Keratinocyte (primary cell): ENCODE measurements at regions not wholly inside any gene's neighbourhood (a gene's known extent, or its start where the extent isn't known, plus 50 kb on each side); places are given as distances from the start of the nearest gene placed in this dataset.

Experiments
- DNase-seq: peaks from one replicate; pipeline ENCODE4 v3.0.0-alpha.2; 2011; ENCODE audit warnings: low read depth, missing footprints, low spot score
- FAIRE-seq: peaks from 2 replicates; lab custom pipeline; 2011; peaks lifted over from hg19 to GRCh38; lab: Jason Lieb, UNC
- H2AFZ ChIP-seq: 2 replicates; pipeline ENCODE4 v1.6.0; 2012; ENCODE audit warnings: low read length, control low read depth, inconsistent platforms; ENCODE audit not compliant: control insufficient read depth
- H3K27ac ChIP-seq: 2 replicates; pipeline ENCODE4 v1.5.1; 2011; ENCODE audit warnings: low read length; ENCODE audit not compliant: control insufficient read depth, insufficient read depth
- H3K27me3 ChIP-seq: 3 replicates; pipeline ENCODE4 v1.6.0; 2011; ENCODE audit warnings: low read length; ENCODE audit not compliant: control insufficient read depth, insufficient read depth; ENCODE audit errors: extremely low read depth
- H3K36me3 ChIP-seq, 2 experiments: 2 replicates in 1 of 2; 3 replicates in 1 of 2; pipeline ENCODE4 v1.5.1; 2011; ENCODE audit warnings: low read length in 2 of 2, mild to moderate bottlenecking in 1 of 2; ENCODE audit not compliant: control insufficient read depth in 2 of 2, insufficient read depth in 2 of 2; ENCODE audit errors: extremely low read depth in 1 of 2
- H3K4me1 ChIP-seq: 3 replicates; pipeline ENCODE4 v1.5.1; 2011; ENCODE audit warnings: low read length; ENCODE audit not compliant: control insufficient read depth, insufficient read depth; ENCODE audit errors: extremely low read depth
- H3K4me2 ChIP-seq: 3 replicates; pipeline ENCODE4 v1.6.0; 2011; ENCODE audit warnings: low read depth, low read length; ENCODE audit not compliant: control insufficient read depth, insufficient read depth; ENCODE audit errors: extremely low read depth
- H3K4me3 ChIP-seq, 3 experiments: fragments of 200-600 bp in 1 of 3; sonication (generic) in 1 of 3; 2 replicates in 2 of 3; 3 replicates in 1 of 3; pipeline ENCODE4 v1.5.1; 2011 to 2016; ENCODE audit warnings: low read length in 3 of 3, mild to moderate bottlenecking in 3 of 3, control low read depth in 2 of 3, inconsistent platforms in 1 of 3, low read depth in 1 of 3, mixed read lengths in 1 of 3, mixed run types in 1 of 3, moderate library complexity in 1 of 3; ENCODE audit not compliant: control insufficient read depth in 2 of 3, insufficient read depth in 2 of 3; ENCODE audit errors: extremely low read depth in 1 of 3
- H3K79me2 ChIP-seq: 2 replicates; pipeline ENCODE4 v1.6.0; 2012; ENCODE audit warnings: low read length; ENCODE audit not compliant: control insufficient read depth, insufficient read depth
- H3K9ac ChIP-seq: 3 replicates; pipeline ENCODE4 v1.6.0; 2011; ENCODE audit warnings: low read length; ENCODE audit not compliant: control insufficient read depth, insufficient read depth; ENCODE audit errors: extremely low read depth
- H3K9me1 ChIP-seq: 3 replicates; pipeline ENCODE4 v1.6.0; 2011; ENCODE audit warnings: low read length; ENCODE audit not compliant: control insufficient read depth, insufficient read depth; ENCODE audit errors: extremely low read depth
- H3K9me3 ChIP-seq: 2 replicates; pipeline ENCODE4 v1.5.1; 2012; ENCODE audit warnings: low read depth, low read length; ENCODE audit not compliant: control insufficient read depth
- H4K20me1 ChIP-seq: 3 replicates; pipeline ENCODE4 v1.6.0; 2011; ENCODE audit warnings: low read length; ENCODE audit not compliant: control insufficient read depth, insufficient read depth; ENCODE audit errors: extremely low read depth
- EZH2 ChIP-seq: IDR thresholded peaks from one replicate; pipeline ENCODE4 v1.6.1; 2012; ENCODE audit warnings: inconsistent platforms, mild to moderate bottlenecking, low read length, moderate library complexity
- dilution Hi-C: fragments of 300-500 bp; cut with MboI; formaldehyde crosslinking; loops from one replicate; pipeline ENCODE4 v1.7.0; 2020; ENCODE audit warnings: low sequenced_read_pairs; ENCODE audit not compliant: extremely low pct_ligation_motif_present
- TF ChIP-seq, protein P1 (sequence below), 3 experiments: IDR thresholded peaks in 1 of 3; conservative IDR thresholded peaks in 1 of 3; optimal IDR thresholded peaks in 1 of 3; 2 replicates in 2 of 3; 3 replicates in 1 of 3; pipeline versions ENCODE3 to v1.5.1; 2011; ENCODE audit warnings: low read length in 3 of 3, mild to moderate bottlenecking in 3 of 3, moderate library complexity in 2 of 3, control low read depth in 1 of 3, inconsistent platforms in 1 of 3; ENCODE audit not compliant: insufficient read depth in 2 of 3; ENCODE audit errors: extremely low read depth in 1 of 3

DNA sequence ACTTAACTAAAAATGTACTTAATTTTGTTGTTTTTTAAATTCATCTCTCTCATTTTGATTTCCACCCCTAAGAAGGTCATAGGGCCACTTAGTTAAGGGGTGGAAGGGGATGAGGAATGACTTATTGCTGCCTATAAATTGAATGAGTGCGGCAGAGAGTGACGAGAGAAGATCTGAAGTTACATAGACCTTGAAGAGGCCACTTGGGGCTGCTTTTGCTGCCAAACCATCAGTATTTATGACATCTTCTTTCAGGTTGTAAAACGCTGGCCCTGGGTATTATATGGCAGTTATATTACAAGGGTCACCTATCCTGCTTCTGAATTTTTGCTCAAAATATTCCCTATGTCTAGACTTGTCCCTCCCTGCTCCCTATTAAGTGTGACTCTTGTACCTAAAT lies 119.6 kb upstream of the RIMS1 start:
- H3K9me1 ChIP-seq = no peaks in the 10 kb centered on the region
- DNase-seq (no peak), FAIRE-seq (no peak)
- no peak overlapping the region for H3K9ac ChIP-seq
- H3K4me2 ChIP-seq = no peak overlapping the region
- no peaks in the 10 kb centered on the region for H3K79me2 ChIP-seq
- H3K4me1 ChIP-seq = no peaks in the 10 kb centered on the region
- no peaks in the 10 kb centered on the region for H3K9me3 ChIP-seq
- no peaks in the 10 kb centered on the region for H4K20me1 ChIP-seq
- no peaks in the 10 kb centered on the region for H3K36me3 ChIP-seq
- H3K27me3 ChIP-seq = no peaks in the 10 kb centered on the region
- no peak overlapping the region for H3K27ac ChIP-seq
- no peak overlapping the region for H3K4me3 ChIP-seq
- dilution Hi-C loops = no loop called here
- no peak for TF ChIP-seq EZH2
- TF ChIP-seq, protein P1, sequence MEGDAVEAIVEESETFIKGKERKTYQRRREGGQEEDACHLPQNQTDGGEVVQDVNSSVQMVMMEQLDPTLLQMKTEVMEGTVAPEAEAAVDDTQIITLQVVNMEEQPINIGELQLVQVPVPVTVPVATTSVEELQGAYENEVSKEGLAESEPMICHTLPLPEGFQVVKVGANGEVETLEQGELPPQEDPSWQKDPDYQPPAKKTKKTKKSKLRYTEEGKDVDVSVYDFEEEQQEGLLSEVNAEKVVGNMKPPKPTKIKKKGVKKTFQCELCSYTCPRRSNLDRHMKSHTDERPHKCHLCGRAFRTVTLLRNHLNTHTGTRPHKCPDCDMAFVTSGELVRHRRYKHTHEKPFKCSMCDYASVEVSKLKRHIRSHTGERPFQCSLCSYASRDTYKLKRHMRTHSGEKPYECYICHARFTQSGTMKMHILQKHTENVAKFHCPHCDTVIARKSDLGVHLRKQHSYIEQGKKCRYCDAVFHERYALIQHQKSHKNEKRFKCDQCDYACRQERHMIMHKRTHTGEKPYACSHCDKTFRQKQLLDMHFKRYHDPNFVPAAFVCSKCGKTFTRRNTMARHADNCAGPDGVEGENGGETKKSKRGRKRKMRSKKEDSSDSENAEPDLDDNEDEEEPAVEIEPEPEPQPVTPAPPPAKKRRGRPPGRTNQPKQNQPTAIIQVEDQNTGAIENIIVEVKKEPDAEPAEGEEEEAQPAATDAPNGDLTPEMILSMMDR (optimal IDR thresholded peaks at IDR 0.05 in 1 of 3, IDR thresholded peaks at IDR 0.05 in 1 of 3, conservative IDR thresholded peaks at IDR 0.05 in 1 of 3; ENCODE audit: extremely low read depth in 1 of 3, insufficient read depth in 2 of 3, low read length in 3 of 3) = no peak
- no peak overlapping the region for H2AFZ ChIP-seq

DNA sequence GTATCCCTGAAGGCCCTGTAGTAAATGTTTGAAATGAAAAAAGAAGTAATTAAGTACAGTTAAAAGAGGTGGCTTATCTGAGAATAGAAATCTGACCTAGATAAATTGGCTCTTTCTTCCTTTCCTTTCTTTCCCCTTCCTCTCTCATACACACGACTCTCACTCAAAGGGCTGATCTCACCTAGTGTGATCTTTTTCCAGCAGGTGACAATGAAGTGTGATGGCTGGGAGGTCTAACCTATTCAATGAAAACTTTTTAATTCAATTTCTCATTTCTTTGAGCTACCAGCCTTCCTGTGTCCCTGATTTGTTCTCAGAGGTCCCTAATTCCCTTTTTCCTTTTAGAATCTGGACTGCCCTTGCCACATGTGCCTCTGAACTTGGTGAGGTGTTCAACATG lies 118.0 kb upstream of the RIMS1 start:
- no peak overlapping the region for H3K27ac ChIP-seq
- no peak overlapping the region for H3K4me3 ChIP-seq
- H3K9me1 ChIP-seq = no peaks in the 10 kb centered on the region
- H2AFZ ChIP-seq = no peak overlapping the region
- H3K36me3 ChIP-seq = no peaks in the 10 kb centered on the region
- H3K4me1 ChIP-seq = no peaks in the 10 kb centered on the region
- H3K9me3 ChIP-seq = no peaks in the 10 kb centered on the region
- no peak overlapping the region for H3K9ac ChIP-seq
- dilution Hi-C loops = no loop called here
- no peaks in the 10 kb centered on the region for H4K20me1 ChIP-seq
- H3K27me3 ChIP-seq = no peaks in the 10 kb centered on the region
- DNase-seq = no peak
- FAIRE-seq = no peak
- H3K4me2 ChIP-seq = no peak overlapping the region
- TF ChIP-seq EZH2 = no peak
- TF ChIP-seq, protein P1 (optimal IDR thresholded peaks at IDR 0.05 in 1 of 3, IDR thresholded peaks at IDR 0.05 in 1 of 3, conservative IDR thresholded peaks at IDR 0.05 in 1 of 3; ENCODE audit: extremely low read depth in 1 of 3, insufficient read depth in 2 of 3, low read length in 3 of 3) = no peak
- no peaks in the 10 kb centered on the region for H3K79me2 ChIP-seq
